OCI-LY1 (cell line): ENCODE measurements at regions not wholly inside any gene's neighbourhood (a gene's known extent, or its start where the extent isn't known, plus 50 kb on each side); places are given as distances from the start of the nearest gene placed in this dataset.

Experiments
- H2AFZ ChIP-seq: fragments of 200-600 bp; sonication (generic), shearing (Covaris generic); 2 replicates; pipeline ENCODE4 v1.6.0; 2014; ENCODE audit warnings: antibody characterized with exemption, mild to moderate bottlenecking, low read length
- H3F3A ChIP-seq: fragments of 200-600 bp; sonication (generic), shearing (Covaris generic); 2 replicates; pipeline ENCODE4 v1.6.0; 2014; ENCODE audit warnings: mild to moderate bottlenecking, antibody characterized with exemption, low read length, moderate library complexity; ENCODE audit not compliant: insufficient read depth
- H3K27ac ChIP-seq: fragments of 200-600 bp; sonication (generic); 2 replicates; pipeline ENCODE4 v1.5.1; 2014; ENCODE audit warnings: low read length, mixed run types, mild to moderate bottlenecking, low read depth; ENCODE audit not compliant: poor library complexity, severe bottlenecking
- H3K27me3 ChIP-seq: fragments of 200-600 bp; sonication (generic); 2 replicates; pipeline ENCODE4 v1.6.0; 2014; ENCODE audit warnings: antibody characterized with exemption, mild to moderate bottlenecking, low read length, moderate library complexity; ENCODE audit not compliant: insufficient read depth
- H3K36me3 ChIP-seq: fragments of 200-600 bp; sonication (generic); 2 replicates; pipeline ENCODE4 v1.6.1; 2014; ENCODE audit warnings: mild to moderate bottlenecking, antibody characterized with exemption, low read length, moderate library complexity, mixed read lengths; ENCODE audit not compliant: insufficient read depth
- H3K4me1 ChIP-seq: fragments of 200-600 bp; sonication (generic); 2 replicates; pipeline ENCODE4 v1.5.1; 2014; ENCODE audit warnings: mild to moderate bottlenecking, low read length, moderate library complexity; ENCODE audit not compliant: insufficient read depth, severe bottlenecking
- H3K4me2 ChIP-seq: fragments of 200-600 bp; sonication (generic), shearing (Covaris generic); 2 replicates; pipeline ENCODE4 v1.6.1; 2014; ENCODE audit warnings: low read length
- H3K4me3 ChIP-seq: fragments of 200-600 bp; sonication (generic); 2 replicates; pipeline ENCODE4 v1.5.1; 2014; ENCODE audit warnings: low read length, low read depth, mild to moderate bottlenecking, mixed read lengths; ENCODE audit not compliant: poor library complexity, severe bottlenecking
- H3K79me2 ChIP-seq: fragments of 200-600 bp; shearing (Covaris generic); 2 replicates; pipeline ENCODE4 v1.6.1; 2016; ENCODE audit warnings: mixed run types, low read length, mixed read lengths; ENCODE audit not compliant: insufficient read depth
- H3K9ac ChIP-seq: fragments of 200-600 bp; sonication (generic), shearing (Covaris generic); 2 replicates; pipeline ENCODE4 v1.6.1; 2014; ENCODE audit warnings: mild to moderate bottlenecking, low read length, mixed read lengths
- H3K9me2 ChIP-seq: fragments of 200-600 bp; sonication (generic), shearing (Covaris generic); 2 replicates; pipeline ENCODE4 v1.6.1; 2014; ENCODE audit warnings: low read depth, mild to moderate bottlenecking, low read length, mixed read lengths
- H3K9me3 ChIP-seq: fragments of 200-600 bp; shearing (Covaris generic); 2 replicates; pipeline ENCODE4 v1.6.1; 2014; ENCODE audit warnings: low read length, mixed read lengths
- H4K20me1 ChIP-seq: fragments of 200-600 bp; sonication (generic), shearing (Covaris generic); 2 replicates; pipeline ENCODE4 v1.6.0; 2016; ENCODE audit warnings: mild to moderate bottlenecking, low read length; ENCODE audit not compliant: insufficient read depth
- CTCF ChIP-seq: fragments of 200-600 bp; sonication (generic), shearing (Covaris generic); IDR thresholded peaks from 2 replicates; pipeline ENCODE4 v1.5.1; 2017; ENCODE audit warnings: mild to moderate bottlenecking, antibody characterized with exemption, low read length, moderate library complexity, mixed read lengths
- EZH2 ChIP-seq: fragments of 200-600 bp; sonication (generic), shearing (Covaris generic); IDR thresholded peaks from 2 replicates; pipeline ENCODE4 v1.8.0; 2017; ENCODE audit warnings: borderline replicate concordance, mixed run types, mild to moderate bottlenecking, antibody characterized with exemption, low read length, moderate library complexity, mixed read lengths

- Histone ChIP-seq H2AFZ (no peak overlapping the region), H4K20me1 (no peaks in the 10 kb centered on the region), H3K9me2 (no peaks in the 10 kb centered on the region), H3K27me3 (no peaks in the 10 kb centered on the region), H3K79me2 (no peaks in the 10 kb centered on the region), H3F3A (no peaks in the 10 kb centered on the region), H3K9ac (no peak overlapping the region), H3K4me1 (no peaks in the 10 kb centered on the region), H3K4me2 (no peak overlapping the region), H3K27ac (no peak overlapping the region), H3K4me3 (no peak overlapping the region), H3K36me3 (no peaks in the 10 kb centered on the region), H3K9me3 (no peaks in the 10 kb centered on the region)
- no peak for TF ChIP-seq CTCF
- no peak for TF ChIP-seq EZH2
Observed at GRCh38 chr4:153906231-153906630, 117.3 kb upstream of the SFRP2 start.

DNA sequence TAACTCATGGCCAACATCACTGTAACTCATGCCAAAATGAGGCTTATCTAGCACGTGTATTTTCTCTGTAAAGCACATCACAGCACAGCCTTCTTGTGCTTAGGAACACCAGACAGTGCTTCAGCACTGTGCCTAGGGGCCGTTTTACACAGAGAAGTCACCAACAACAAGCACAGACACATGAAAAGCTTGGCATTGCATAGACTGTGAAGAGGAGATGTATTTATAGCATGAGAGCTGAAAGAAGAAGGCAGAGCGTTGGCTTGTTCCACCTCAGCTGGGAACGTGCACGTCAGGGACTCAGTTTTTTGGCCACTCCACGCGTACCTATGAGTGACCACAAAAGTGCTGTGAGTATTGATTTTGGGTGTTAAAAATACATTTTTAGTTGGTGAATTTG is 116.3 kb upstream of the SFRP2 start:
- Histone ChIP-seq H3K27ac (no peak overlapping the region), H3K4me3 (no peak overlapping the region), H3F3A (no peaks in the 10 kb centered on the region), H3K9ac (no peak overlapping the region), H3K9me3 (no peaks in the 10 kb centered on the region), H3K36me3 (no peaks in the 10 kb centered on the region), H3K79me2 (no peaks in the 10 kb centered on the region), H3K4me1 (no peaks in the 10 kb centered on the region), H2AFZ (no peak overlapping the region), H4K20me1 (no peaks in the 10 kb centered on the region), H3K9me2 (no peaks in the 10 kb centered on the region), H3K4me2 (no peak overlapping the region), H3K27me3 (no peaks in the 10 kb centered on the region)
- TF ChIP-seq EZH2, result no peak
- TF ChIP-seq CTCF, result no peak

DNA sequence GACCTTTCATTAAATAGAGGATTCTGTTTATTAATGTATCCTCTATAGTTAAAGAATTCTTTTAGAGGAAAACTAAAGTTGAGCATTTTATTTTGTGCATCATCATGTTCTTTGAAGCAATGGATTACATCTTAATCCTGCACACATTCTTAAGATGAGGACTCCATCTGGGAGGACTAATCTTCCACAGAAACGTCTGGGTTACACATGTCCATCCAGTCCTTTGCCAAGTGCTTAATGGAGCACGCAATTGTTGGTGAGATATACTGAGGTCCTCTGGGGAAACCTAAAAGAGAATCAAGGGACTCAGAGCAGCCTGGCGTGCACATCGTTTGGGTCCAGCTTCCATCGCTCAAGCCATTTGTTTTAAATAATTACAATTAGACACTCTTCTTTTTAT is 115.1 kb upstream of the SFRP2 start:
- Histone ChIP-seq H3K4me3 (no peak overlapping the region), H3K4me2 (no peak overlapping the region), H3K79me2 (no peaks in the 10 kb centered on the region), H3K4me1 (no peaks in the 10 kb centered on the region), H3K9me2 (no peaks in the 10 kb centered on the region), H3K27ac (no peak overlapping the region), H3K9me3 (no peaks in the 10 kb centered on the region), H3K27me3 (no peaks in the 10 kb centered on the region), H3K9ac (no peak overlapping the region), H4K20me1 (no peaks in the 10 kb centered on the region), H2AFZ (no peak overlapping the region), H3K36me3 (no peaks in the 10 kb centered on the region), H3F3A (no peaks in the 10 kb centered on the region)
- no peak for TF ChIP-seq CTCF
